H1 (cell line): ENCODE measurements at regions not wholly inside any gene's neighbourhood (a gene's known extent, or its start where the extent isn't known, plus 50 kb on each side); places are given as distances from the start of the nearest gene placed in this dataset.

Experiments used
- JUND ChIP-seq: IDR thresholded peaks from 2 replicates; pipeline ENCODE4 v1.6.1; 2011; ENCODE audit warnings: mild to moderate bottlenecking, improper control_type of control experiment, low read length

- no peak for TF ChIP-seq JUND
Observed at GRCh38 chr22:47645923-47646322, 883.5 kb downstream of the TBC1D22A start (continued).
